Suppressor macrophage (primary cell): ENCODE measurements at regions not wholly inside any gene's neighbourhood (a gene's known extent, or its start where the extent isn't known, plus 50 kb on each side); places are given as distances from the start of the nearest gene placed in this dataset.

Source experiments
- DNase-seq, 4 experiments: peaks; one replicate each; pipeline ENCODE4 v3.0.0-alpha.2; 2020 to 2022

GRCh38 chr10:128865436-128866195, 601.4 kb upstream of the MGMT start:
- no peak for DNase-seq

DNA sequence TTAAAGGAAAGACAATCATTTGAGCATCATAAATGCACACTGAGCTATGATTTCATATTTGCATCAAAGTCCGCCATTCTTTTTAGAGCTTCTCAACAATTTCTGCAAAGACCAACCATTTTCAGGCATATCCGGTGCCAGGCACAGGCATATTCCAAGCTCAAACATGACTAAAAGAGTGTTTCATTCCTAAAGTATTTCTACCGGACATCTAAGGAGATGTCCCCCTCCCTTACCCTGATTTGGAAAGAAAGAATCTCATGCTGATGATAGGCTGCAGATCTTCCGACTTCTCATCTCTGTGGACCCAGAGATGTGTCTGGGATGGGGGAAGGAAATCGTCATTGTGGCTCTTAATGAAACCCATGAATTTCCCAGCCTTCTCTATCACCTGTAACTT, 600.5 kb upstream of the MGMT start:
- no peak for DNase-seq

GRCh38 chr10:128867210-128867609, 599.8 kb upstream of the MGMT start:
- DNase-seq, result no peak

- DNase-seq, result no peak
Measured at GRCh38 chr10:128867819-128868218, 599.2 kb upstream of the MGMT start.

GRCh38 chr10:128868481-128868880, 598.6 kb upstream of the MGMT start:
- DNase-seq, result no peak

GRCh38 chr10:128869101-128869749, 597.8 kb upstream of the MGMT start:
- no peak for DNase-seq

DNA sequence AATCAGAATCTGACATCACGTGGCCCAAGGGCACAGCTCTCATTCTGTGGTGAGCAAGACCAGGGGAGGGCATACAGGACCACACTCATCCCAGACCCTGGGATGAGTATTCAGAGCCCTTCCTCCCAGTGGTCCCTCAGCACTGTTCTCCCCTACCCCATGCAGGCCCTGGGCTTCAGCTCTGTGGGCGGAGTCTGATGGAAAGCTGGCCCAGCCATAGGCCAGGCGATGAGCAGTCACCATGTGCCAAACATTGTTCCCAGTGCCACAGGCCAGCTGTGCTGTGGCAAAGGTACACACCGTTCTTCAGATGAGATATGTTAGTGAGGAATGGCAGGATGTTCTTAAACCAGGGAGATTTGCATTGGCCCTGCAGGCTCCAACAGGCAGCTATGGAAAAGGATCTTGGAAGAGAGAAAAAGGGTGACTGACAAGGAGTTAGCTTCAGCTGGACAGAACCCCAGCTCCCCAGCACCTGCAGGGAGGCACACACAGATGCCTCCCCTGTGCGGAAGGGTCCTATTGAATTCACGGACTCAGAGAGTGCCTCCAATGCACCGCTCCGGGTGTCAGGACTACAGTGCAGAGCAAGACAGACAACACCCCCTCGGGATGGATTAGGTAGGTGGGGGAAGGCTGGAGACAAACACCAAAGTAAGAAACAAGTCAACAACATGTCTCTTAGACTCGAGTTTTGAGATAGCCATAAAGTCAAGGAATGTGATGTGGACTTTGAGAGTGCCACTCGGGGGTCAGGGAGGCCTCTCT, 596.0 kb upstream of the MGMT start:
- DNase-seq, result no peak

- DNase-seq, result no peak
Measured at GRCh38 chr10:128871671-128872231, 595.3 kb upstream of the MGMT start.

- DNase-seq, result no peak
Measured at GRCh38 chr10:128873411-128874054, 593.5 kb upstream of the MGMT start.

GRCh38 chr10:128874331-128874730, 592.7 kb upstream of the MGMT start:
- no peak for DNase-seq

DNA sequence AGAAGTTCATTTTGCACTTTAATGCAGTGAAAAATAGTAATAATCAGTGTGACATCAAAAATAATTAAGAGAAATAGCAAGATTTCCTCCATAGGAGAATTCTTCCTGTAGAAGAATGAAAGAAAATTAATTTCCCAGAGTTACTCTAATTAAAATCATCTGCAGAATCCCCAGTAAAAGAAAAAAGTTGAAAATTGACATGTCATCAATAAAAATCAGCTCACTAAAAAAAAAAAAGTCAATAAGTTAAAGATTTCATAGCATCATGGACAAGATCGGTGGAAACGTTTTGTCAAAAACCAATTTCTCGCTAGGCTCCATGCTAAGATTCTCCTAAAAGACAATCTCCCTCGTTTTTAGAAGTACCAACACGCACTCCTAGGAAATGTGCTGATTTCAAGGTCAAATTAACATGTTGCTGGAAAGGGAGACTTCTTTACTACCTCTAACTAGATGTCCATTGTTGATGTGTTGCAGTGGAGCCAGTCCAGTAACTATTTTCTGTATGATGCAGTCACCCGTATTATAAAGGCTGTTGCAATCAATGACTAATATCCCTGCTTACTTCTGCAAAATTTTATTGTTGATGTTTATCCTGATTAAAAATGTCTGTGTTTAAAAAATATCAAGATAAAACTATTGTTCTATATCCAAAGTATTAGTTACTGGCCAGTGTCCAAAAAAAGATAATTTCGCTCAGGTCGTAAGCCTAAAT, 591.9 kb upstream of the MGMT start:
- DNase-seq, result peak in 3 of 4 experiments; percentile 1 to 15 (median 11)

- DNase-seq, result peak; percentile 2 to 31 (median 16)
Measured at GRCh38 chr10:128875956-128876736, 590.9 kb upstream of the MGMT start.

DNA sequence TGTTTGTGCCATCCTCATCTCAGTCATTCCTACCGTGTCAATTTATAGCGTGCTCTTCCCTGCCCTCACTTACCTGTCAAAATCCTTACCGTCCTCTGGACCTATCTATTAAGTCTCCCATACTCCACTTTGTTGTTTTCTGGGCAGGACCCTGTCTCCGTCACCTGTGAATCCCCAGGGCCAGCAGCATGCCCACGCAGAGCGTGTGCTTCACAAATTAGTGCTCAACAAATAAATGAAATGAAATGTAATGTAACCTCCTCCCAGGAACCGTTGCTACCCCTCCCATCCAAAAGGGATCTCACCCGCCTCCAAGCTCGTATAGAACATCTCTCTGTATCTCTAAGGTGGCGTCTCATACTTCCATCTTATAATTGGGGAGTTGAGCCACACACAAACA, 589.9 kb upstream of the MGMT start:
- no peak for DNase-seq

- no peak for DNase-seq
Measured at GRCh38 chr10:128877936-128878335, 589.1 kb upstream of the MGMT start.

- no peak for DNase-seq
Measured at GRCh38 chr10:128879030-128879429, 588.0 kb upstream of the MGMT start.

- DNase-seq, result no peak
Measured at GRCh38 chr10:128879441-128880140, 587.5 kb upstream of the MGMT start.

GRCh38 chr10:128880159-128880725, 586.8 kb upstream of the MGMT start:
- DNase-seq, result no peak

DNA sequence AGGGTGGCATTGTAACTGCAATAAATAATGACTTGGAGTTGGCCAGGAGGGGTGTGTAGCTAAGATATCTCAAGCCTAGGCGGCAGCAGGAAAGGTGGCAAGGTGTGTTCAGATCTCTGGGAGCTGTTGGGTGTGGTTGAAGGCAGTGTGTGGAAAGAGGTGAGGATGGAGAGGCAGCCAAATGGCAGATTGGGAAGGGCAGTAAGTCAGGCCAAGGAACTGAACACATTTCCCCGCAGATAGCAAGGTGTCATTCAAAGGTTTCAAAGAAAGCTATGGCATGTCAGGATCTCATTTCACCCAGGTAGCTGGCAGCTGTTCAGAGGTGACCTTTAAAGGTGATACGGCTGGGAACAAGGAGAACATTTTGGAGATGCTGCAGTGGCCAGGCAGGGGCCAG, 586.0 kb upstream of the MGMT start:
- no peak for DNase-seq

GRCh38 chr10:128883231-128884032, 583.6 kb upstream of the MGMT start:
- DNase-seq, result no peak
